ENCODE measurements at regions not wholly inside any gene's neighbourhood (a gene's known extent, or its start where the extent isn't known, plus 50 kb on each side); places are given as distances from the start of the nearest gene placed in this dataset.

DNA sequence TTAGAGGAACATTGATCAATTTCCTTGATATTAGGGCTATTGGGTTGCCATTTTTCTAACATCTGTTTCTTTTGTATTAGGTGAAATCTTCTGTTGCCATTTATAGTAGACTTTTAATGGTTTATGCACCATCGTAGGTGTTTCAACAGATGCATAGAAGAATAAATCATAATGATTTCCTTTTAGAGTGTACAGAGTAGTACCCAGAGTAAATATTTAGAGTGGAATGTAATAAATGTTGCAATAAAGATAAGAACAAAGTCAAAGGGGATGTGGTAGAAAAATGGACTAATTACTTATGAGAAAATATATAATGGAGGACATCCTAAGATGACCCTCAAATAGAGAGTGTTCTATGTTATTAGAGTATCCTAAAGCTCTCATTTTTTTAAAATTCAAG is 643.0 kb upstream of the CITED2 start:
- TF ChIP-seq, protein P1, sequence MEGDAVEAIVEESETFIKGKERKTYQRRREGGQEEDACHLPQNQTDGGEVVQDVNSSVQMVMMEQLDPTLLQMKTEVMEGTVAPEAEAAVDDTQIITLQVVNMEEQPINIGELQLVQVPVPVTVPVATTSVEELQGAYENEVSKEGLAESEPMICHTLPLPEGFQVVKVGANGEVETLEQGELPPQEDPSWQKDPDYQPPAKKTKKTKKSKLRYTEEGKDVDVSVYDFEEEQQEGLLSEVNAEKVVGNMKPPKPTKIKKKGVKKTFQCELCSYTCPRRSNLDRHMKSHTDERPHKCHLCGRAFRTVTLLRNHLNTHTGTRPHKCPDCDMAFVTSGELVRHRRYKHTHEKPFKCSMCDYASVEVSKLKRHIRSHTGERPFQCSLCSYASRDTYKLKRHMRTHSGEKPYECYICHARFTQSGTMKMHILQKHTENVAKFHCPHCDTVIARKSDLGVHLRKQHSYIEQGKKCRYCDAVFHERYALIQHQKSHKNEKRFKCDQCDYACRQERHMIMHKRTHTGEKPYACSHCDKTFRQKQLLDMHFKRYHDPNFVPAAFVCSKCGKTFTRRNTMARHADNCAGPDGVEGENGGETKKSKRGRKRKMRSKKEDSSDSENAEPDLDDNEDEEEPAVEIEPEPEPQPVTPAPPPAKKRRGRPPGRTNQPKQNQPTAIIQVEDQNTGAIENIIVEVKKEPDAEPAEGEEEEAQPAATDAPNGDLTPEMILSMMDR (IDR thresholded peaks at IDR 0.05): no peak
- TF ChIP-seq POLR2A (IDR thresholded peaks at IDR 0.05): no peak
